Ovary (tissue), 3 donors: ENCODE measurements at regions not wholly inside any gene's neighbourhood (a gene's known extent, or its start where the extent isn't known, plus 50 kb on each side); places are given as distances from the start of the nearest gene placed in this dataset.

Source experiments
- EP300 ChIP-seq: sonication (generic); formaldehyde crosslinking; IDR thresholded peaks from one replicate; pipeline ENCODE4 v1.6.1; 2017; ENCODE audit warnings: antibody characterized with exemption
- POLR2A ChIP-seq: fragments of 450-650 bp; IDR thresholded peaks from one replicate; pipeline ENCODE4 v1.6.1; 2017; ENCODE audit warnings: antibody characterized with exemption, mild to moderate bottlenecking, moderate library complexity
- TF ChIP-seq, protein P1 (sequence below), 3 donors: fragments of 450-650 bp in 2 of 3; fragments of 200-600 bp in 1 of 3; IDR thresholded peaks; one replicate each; pipeline versions ENCODE4 v1.5.1 to v1.8.0; 2016 to 2022; ENCODE audit warnings: antibody characterized with exemption in 3 of 3, mild to moderate bottlenecking in 1 of 3
- donor health status: DM: no; HTN: no; CAD: no.

DNA sequence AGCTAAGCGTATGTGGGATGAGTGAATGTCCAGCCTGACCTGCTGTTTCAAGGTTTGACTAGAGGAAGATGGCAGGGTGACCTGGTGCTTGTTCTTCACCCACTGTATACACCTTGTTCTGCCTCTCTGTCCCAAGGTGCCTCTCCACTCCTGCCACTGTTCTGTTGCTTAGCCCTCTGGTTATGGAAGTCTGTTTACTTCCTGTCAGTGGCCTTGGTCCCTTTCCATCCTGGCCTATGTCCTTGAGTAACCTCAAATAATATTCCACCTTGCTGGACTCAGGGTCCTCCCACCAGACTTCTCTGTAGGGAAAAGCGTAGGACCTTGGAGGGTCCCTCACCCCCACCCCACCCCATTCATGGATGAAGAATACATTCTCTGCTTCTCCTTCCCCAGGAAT lies 73.2 kb upstream of the SALL1 start:
- TF ChIP-seq EP300, result no peak
- TF ChIP-seq, protein P1, sequence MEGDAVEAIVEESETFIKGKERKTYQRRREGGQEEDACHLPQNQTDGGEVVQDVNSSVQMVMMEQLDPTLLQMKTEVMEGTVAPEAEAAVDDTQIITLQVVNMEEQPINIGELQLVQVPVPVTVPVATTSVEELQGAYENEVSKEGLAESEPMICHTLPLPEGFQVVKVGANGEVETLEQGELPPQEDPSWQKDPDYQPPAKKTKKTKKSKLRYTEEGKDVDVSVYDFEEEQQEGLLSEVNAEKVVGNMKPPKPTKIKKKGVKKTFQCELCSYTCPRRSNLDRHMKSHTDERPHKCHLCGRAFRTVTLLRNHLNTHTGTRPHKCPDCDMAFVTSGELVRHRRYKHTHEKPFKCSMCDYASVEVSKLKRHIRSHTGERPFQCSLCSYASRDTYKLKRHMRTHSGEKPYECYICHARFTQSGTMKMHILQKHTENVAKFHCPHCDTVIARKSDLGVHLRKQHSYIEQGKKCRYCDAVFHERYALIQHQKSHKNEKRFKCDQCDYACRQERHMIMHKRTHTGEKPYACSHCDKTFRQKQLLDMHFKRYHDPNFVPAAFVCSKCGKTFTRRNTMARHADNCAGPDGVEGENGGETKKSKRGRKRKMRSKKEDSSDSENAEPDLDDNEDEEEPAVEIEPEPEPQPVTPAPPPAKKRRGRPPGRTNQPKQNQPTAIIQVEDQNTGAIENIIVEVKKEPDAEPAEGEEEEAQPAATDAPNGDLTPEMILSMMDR (IDR thresholded peaks at IDR 0.05), result no peak
- TF ChIP-seq POLR2A, result no peak
